Kidney (tissue), 13 donors: ENCODE measurements at regions not wholly inside any gene's neighbourhood (a gene's known extent, or its start where the extent isn't known, plus 50 kb on each side); places are given as distances from the start of the nearest gene placed in this dataset.

Experiments
- DNase-seq, 5 donors: peaks; one replicate each; pipeline ENCODE4 v3.0.0-alpha.2; 2013 to 2020
- FAIRE-seq: peaks from 2 replicates; lab custom pipeline; 2012; peaks lifted over from hg19 to GRCh38; lab: Jason Lieb, UNC
- H3K27ac ChIP-seq, 2 donors: one replicate each; pipeline ENCODE4 v1.7.0; 2013; ENCODE audit warnings: low read depth in 2 of 2, low read length in 2 of 2, inconsistent platforms in 1 of 2
- H3K27me3 ChIP-seq: one replicate; pipeline ENCODE4 v1.7.1; 2013; ENCODE audit warnings: low read length, inconsistent platforms; ENCODE audit not compliant: control insufficient read depth, insufficient read depth
- H3K36me3 ChIP-seq, 3 donors: one replicate each; pipeline versions ENCODE4 v1.7.0 to v1.7.1; 2013; ENCODE audit warnings: low read length in 3 of 3, control low read depth in 1 of 3, inconsistent platforms in 1 of 3; ENCODE audit not compliant: insufficient read depth in 3 of 3, control insufficient read depth in 2 of 3
- H3K4me1 ChIP-seq, 3 donors: one replicate each; pipeline versions ENCODE4 v1.7.0 to v1.7.1; 2013; ENCODE audit warnings: low read length in 3 of 3, inconsistent platforms in 1 of 3, low read depth in 1 of 3; ENCODE audit not compliant: control insufficient read depth in 2 of 3, insufficient read depth in 2 of 3
- H3K4me3 ChIP-seq, 3 donors: one replicate each; pipeline versions ENCODE4 v1.7.0 to v1.8.1; 2013; ENCODE audit warnings: low read length in 3 of 3, control low read depth in 1 of 3, inconsistent platforms in 1 of 3
- H3K9ac ChIP-seq, 3 donors: one replicate each; pipeline versions ENCODE4 v1.7.0 to v1.7.1; 2013; ENCODE audit warnings: low read length in 3 of 3, control low read depth in 1 of 3, inconsistent platforms in 1 of 3
- H3K9me3 ChIP-seq, 3 donors: one replicate each; pipeline versions ENCODE4 v1.7.0 to v1.7.1; 2013; ENCODE audit warnings: low read length in 3 of 3, control low read depth in 1 of 3, inconsistent platforms in 1 of 3; ENCODE audit not compliant: control insufficient read depth in 2 of 3, insufficient read depth in 1 of 3
- intact Hi-C: fragments of 100-400 bp; cut with DNase I; formaldehyde crosslinking; loops from one replicate; pipeline ENCODE4 v1.11.1; 2022
- TF ChIP-seq, protein P1 (sequence below): IDR thresholded peaks from 3 replicates; pipeline ENCODE4 v1.5.1; 2012; ENCODE audit warnings: mild to moderate bottlenecking, moderate library complexity, borderline replicate concordance; ENCODE audit not compliant: insufficient read depth; ENCODE audit errors: extremely low read depth
- donor health status: control.
- donor health status: control.
- donor health status: control.
- donor health status: control.
- donor health status: control.
- donor health status: DM: yes; HTN: yes; CAD: no.
- donor health status: Normal renal cell carcinoma (clear cell type).

DNA sequence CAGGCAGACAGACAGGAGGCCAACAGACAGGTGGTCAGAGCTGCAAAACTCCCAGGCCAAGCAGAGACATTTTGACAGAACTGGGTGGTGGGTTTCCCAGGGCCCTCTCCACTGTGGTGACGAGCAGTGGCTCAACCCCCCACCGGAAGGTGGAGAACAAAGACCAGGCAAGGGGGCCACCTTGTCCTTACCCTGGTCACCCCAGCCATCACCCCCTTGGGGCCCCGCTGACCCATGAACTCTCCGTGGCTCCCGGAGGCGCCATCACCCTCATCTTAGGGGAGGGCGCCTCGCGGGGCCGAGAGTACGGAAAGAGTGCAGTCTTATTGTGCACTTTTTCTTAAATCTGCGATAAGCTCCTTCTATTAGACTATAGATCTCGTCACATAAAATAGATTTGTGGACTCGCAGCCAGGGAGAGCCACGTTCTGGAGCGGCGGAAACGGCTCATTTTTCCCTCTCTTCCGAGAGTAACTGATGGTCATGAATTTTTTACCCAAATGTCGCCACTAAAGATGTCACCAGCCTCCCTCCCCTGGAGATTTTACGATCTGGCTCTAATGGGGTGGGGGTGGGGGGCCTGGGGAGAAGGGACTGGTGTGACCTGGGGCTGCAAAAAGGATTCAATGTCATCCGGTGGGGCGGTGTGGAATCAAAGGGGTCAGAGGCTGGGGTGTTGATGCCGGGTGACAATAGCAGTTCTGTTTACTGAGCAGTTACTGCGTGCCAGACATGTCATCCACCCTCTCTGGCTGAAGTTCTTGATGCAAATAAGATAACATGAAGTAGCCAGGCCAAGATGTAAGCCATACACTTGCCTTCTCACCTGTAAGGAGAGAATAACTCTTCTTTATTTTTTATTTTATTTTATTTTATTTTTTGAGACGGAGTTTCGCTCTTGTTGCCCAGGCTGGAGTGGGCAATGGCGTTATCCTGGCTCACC lies 71.1 kb upstream of the MYL10 start:
- peak in 3 of 5 donors; percentile 40 to 56 (median 46) for DNase-seq
- H3K36me3 ChIP-seq, result no peaks in the 10 kb centered on the region
- no peak overlapping the region for H3K9ac ChIP-seq
- TF ChIP-seq, protein P1, sequence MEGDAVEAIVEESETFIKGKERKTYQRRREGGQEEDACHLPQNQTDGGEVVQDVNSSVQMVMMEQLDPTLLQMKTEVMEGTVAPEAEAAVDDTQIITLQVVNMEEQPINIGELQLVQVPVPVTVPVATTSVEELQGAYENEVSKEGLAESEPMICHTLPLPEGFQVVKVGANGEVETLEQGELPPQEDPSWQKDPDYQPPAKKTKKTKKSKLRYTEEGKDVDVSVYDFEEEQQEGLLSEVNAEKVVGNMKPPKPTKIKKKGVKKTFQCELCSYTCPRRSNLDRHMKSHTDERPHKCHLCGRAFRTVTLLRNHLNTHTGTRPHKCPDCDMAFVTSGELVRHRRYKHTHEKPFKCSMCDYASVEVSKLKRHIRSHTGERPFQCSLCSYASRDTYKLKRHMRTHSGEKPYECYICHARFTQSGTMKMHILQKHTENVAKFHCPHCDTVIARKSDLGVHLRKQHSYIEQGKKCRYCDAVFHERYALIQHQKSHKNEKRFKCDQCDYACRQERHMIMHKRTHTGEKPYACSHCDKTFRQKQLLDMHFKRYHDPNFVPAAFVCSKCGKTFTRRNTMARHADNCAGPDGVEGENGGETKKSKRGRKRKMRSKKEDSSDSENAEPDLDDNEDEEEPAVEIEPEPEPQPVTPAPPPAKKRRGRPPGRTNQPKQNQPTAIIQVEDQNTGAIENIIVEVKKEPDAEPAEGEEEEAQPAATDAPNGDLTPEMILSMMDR, result no peak
- no peaks in the 10 kb centered on the region for H3K4me1 ChIP-seq
- H3K4me3 ChIP-seq, result no peak overlapping the region
- no peak for FAIRE-seq
- H3K27me3 ChIP-seq, result no peaks in the 10 kb centered on the region
- no peak overlapping the region for H3K27ac ChIP-seq
- H3K9me3 ChIP-seq, result no peaks in the 10 kb centered on the region
- intact Hi-C loops, result loop anchor here (10.0 kb wide), 1 partner anchor 535 kb away; no protein-coding TSS in a partner anchor

DNA sequence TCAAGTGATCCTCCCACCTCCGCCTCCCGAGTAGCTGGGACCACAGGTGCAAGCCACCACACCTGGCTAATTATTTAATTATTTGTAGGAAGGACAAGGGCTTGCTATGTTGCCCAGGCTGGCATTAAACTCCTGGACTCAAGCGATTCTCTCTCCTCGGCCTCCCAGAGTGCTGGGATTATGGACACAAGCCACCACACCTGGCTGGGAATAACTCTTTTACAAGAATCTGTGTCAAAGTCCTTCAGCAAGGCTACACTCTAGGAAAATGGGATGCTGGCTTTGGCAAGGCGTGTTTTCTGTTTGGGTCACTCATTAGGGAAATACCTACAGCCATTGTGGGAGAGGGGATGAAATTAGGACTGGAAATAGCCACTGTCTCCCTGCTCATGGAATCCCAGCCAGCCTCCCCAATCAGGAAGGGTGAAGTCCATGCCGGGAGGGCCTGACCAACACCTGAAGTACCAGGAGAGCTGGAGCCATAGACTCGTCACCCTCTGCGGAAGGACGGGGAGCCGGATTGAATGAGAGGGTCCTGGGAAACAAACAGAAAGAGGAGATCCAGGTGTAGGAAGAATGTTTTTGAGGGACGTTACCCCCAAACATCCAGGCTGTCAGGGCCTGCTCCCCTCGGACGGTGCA lies 72.2 kb upstream of the MYL10 start:
- no peaks in the 10 kb centered on the region for H3K27me3 ChIP-seq
- no peaks in the 10 kb centered on the region for H3K4me1 ChIP-seq
- TF ChIP-seq, protein P1, result no peak
- H3K9ac ChIP-seq, result no peak overlapping the region
- H3K36me3 ChIP-seq, result no peaks in the 10 kb centered on the region
- no peak overlapping the region for H3K4me3 ChIP-seq
- no peak overlapping the region for H3K27ac ChIP-seq
- no peaks in the 10 kb centered on the region for H3K9me3 ChIP-seq
- FAIRE-seq (no peak), DNase-seq (no peak)
- intact Hi-C loops, result loop anchor here (10.0 kb wide), 1 partner anchor 534 kb away; no protein-coding TSS in a partner anchor

DNA sequence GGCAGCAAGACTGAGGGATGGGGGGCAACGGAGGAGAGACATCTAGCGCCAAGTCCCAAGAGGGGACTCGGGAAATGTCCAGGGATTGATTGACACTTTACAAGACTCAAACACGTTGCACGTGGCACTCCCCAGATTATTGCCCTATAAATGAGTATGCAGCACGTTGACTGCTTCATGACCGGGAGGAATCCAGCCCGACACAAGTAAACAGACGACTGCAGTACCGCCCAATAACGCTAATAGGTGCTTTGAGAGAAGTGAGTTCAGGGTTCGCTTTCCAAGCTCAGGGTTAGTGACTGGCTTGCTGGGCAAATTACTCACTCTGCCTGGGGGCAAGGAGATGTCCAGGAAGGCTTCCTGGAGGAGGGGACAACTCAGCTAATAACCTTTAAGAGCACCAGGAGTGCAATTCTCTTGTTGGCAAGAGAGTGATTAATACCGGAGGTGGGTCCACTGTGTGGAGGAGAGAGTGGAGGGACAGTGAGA lies 73.3 kb upstream of the MYL10 start:
- no peak overlapping the region for H3K9ac ChIP-seq
- no peak for FAIRE-seq
- intact Hi-C loops, result loop anchor here (10.0 kb wide), 1 partner anchor 532 kb away; no protein-coding TSS in a partner anchor

More for the DNA sequence above, 73.3 kb upstream of the MYL10 start:
- DNase-seq, result peak in 2 of 5 donors; percentile 22 to 53
- H3K9me3 ChIP-seq, result no peaks in the 10 kb centered on the region
- H3K4me3 ChIP-seq, result no peak overlapping the region
- no peaks in the 10 kb centered on the region for H3K27me3 ChIP-seq
- no peaks in the 10 kb centered on the region for H3K4me1 ChIP-seq
- H3K36me3 ChIP-seq, result no peaks in the 10 kb centered on the region
- no peak overlapping the region for H3K27ac ChIP-seq
- TF ChIP-seq, protein P1, result no peak
